ENCODE measurements at regions not wholly inside any gene's neighbourhood (a gene's known extent, or its start where the extent isn't known, plus 50 kb on each side); places are given as distances from the start of the nearest gene placed in this dataset.

- intact Hi-C loops (cut with DNase I) = no loop called here
- no peaks in the 10 kb centered on the region for H3K4me1 ChIP-seq
Measured at GRCh38 chr18:45480219-45481015, 134.9 kb upstream of the SLC14A2 start.

DNA sequence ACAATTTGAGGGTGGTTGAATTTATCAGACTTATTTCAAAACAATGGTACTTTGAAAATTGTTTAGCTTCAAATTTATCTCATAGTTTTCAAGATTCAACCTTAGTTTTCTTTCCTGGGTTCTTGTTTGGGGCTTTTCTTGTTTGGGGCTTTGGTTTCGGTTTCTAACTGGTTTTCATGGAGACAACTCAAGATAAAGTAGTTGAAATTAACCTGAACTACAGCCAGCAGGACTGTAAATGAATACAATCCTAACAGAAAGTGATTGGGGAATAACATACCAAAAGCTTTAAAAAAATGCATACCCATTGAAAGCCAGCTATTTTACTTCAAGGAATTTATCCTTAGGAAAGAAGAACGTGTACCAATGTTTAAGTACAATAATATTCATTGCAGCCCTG lies 133.5 kb upstream of the SLC14A2 start:
- intact Hi-C loops (cut with DNase I) = no loop called here
- H3K27ac ChIP-seq = no peak overlapping the region
- no peak overlapping the region for H3K4me3 ChIP-seq

More at GRCh38 chr18:45480219-45481015, 134.9 kb upstream of the SLC14A2 start:
- Histone ChIP-seq H3K4me3 (no peak overlapping the region), H3K9me3 (no peaks in the 10 kb centered on the region), H3K36me3 (ENCODE audit: insufficient read depth in 1 of 2, low read depth in 1 of 2) (no peaks in the 10 kb centered on the region), H3K27me3 (ENCODE audit: insufficient read depth in 3 of 3, low read length in 2 of 3) (no peaks in the 10 kb centered on the region), H3K27ac (no peak overlapping the region)
- 95 to 97% (median 96%) methylated on average over 1 of the region's 1 CpG for WGBS, 3 donors
- TF ChIP-seq CTCF (IDR thresholded peaks at IDR 0.05) = no peak
- ATAC-seq = no peak
- no peak for DNase-seq

DNA sequence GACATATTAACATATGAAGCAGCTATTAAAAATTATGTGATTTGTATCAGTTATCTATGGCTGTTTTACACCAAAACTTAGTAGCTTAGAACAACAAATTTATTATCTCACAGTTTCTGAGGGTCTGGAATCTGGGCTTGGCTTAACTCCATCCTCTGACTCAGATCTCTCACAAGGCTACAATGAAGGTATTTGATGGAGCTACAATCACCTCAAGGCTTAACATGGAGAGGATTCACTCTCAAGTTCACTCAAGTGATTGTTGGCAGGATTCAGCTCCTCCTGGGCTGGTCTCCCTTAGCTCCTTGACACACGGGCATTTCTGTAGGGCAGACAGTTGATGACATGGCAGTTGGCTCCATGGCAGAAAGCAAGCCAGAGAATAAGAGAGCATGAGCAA lies 133.0 kb upstream of the SLC14A2 start:
- intact Hi-C loops (cut with DNase I) = no loop called here
- no peak for ATAC-seq
- TF ChIP-seq CTCF (IDR thresholded peaks at IDR 0.05) = no peak

More for the DNA sequence above, 133.5 kb upstream of the SLC14A2 start:
- no peaks in the 10 kb centered on the region for H3K36me3 ChIP-seq (ENCODE audit: insufficient read depth in 1 of 2, low read depth in 1 of 2)
- WGBS, 3 donors = 33 to 55% (median 43%) methylated on average over 2 of the region's 2 CpGs
- no peak for ATAC-seq
- H3K4me1 ChIP-seq = no peaks in the 10 kb centered on the region
- no peak for DNase-seq
- TF ChIP-seq CTCF (IDR thresholded peaks at IDR 0.05) = no peak
- no peaks in the 10 kb centered on the region for H3K9me3 ChIP-seq
- no peaks in the 10 kb centered on the region for H3K27me3 ChIP-seq (ENCODE audit: insufficient read depth in 3 of 3, low read length in 2 of 3)

DNA sequence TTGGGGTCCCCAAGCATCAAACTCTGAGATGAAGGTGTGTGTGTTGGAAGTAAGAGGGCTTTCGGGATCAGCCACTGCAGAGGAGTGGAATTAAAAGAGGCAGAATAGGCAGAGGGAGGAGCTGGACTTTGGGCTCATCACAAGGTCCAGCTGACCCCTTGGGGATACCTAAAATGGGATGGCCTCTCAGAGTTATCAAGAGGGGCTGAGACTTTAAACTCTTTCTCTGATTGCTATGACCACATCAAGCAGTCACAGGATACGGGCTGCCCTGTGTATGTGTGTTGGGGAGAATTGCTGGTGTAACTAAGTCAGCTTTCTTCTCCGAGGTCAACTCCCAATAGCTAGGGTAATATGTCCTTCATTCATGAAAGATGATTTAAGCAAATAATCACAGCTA lies 127.7 kb upstream of the SLC14A2 start:
- Histone ChIP-seq H3K27ac (no peak overlapping the region), H3K36me3 (ENCODE audit: insufficient read depth in 1 of 2, low read depth in 1 of 2) (no peaks in the 10 kb centered on the region), H3K4me3 (no peak overlapping the region), H3K27me3 (ENCODE audit: insufficient read depth in 3 of 3, low read length in 2 of 3) (no peaks in the 10 kb centered on the region), H3K4me1 (no peaks in the 10 kb centered on the region), H3K9me3 (no peaks in the 10 kb centered on the region)
- no peak for TF ChIP-seq CTCF (IDR thresholded peaks at IDR 0.05)
- ATAC-seq (no peak), DNase-seq (no peak)
- 92 to 96% (median 94%) methylated on average over 3 of the region's 3 CpGs for WGBS, 3 donors
- intact Hi-C loops (cut with DNase I) = no loop called here

More for the DNA sequence above, 133.0 kb upstream of the SLC14A2 start:
- WGBS, 3 donors = 26 to 32% (median 29%) methylated on average over 1 of the region's 1 CpG
- no peaks in the 10 kb centered on the region for H3K27me3 ChIP-seq (ENCODE audit: insufficient read depth in 3 of 3, low read length in 2 of 3)
- H3K27ac ChIP-seq = no peak overlapping the region
- no peaks in the 10 kb centered on the region for H3K4me1 ChIP-seq
- H3K9me3 ChIP-seq = no peaks in the 10 kb centered on the region
- no peaks in the 10 kb centered on the region for H3K36me3 ChIP-seq (ENCODE audit: insufficient read depth in 1 of 2, low read depth in 1 of 2)
- no peak overlapping the region for H3K4me3 ChIP-seq
- DNase-seq = no peak

DNA sequence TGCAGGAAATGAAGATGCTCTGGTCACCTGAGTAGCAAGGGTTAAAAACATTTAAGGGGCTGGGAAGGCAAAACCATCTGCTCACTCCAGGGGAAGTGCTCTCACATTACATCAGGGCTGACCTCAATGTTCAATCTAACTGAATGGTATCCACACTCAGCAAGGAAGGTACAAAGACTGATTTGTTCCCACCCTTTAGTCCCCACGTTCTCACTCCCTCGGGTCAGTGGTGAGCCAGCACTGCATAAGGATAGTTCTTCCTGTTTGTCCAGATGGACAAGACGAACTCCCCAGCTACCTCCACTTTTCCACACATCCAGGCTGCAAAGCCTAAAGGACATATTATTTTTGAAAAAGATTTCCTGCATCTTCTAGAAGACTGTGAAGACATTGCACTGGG lies 126.6 kb upstream of the SLC14A2 start:
- Histone ChIP-seq H3K27ac (no peak overlapping the region), H3K9me3 (no peaks in the 10 kb centered on the region), H3K4me1 (no peaks in the 10 kb centered on the region), H3K36me3 (ENCODE audit: insufficient read depth in 1 of 2, low read depth in 1 of 2) (no peaks in the 10 kb centered on the region), H3K27me3 (ENCODE audit: insufficient read depth in 3 of 3, low read length in 2 of 3) (no peaks in the 10 kb centered on the region), H3K4me3 (no peak overlapping the region)
- WGBS, 3 donors = 35 to 47% (median 37%) methylated on average over 3 of the region's 3 CpGs
- intact Hi-C loops (cut with DNase I) = no loop called here
- no peak for DNase-seq
- ATAC-seq = no peak
- no peak for TF ChIP-seq CTCF (IDR thresholded peaks at IDR 0.05)
